HG03064 (cell line): ENCODE measurements at regions not wholly inside any gene's neighbourhood (a gene's known extent, or its start where the extent isn't known, plus 50 kb on each side); places are given as distances from the start of the nearest gene placed in this dataset.
"Not testable (repeated sequence)": the region's sequence is repeated elsewhere in the genome, so short reads cannot be mapped to it uniquely, and the experiment has no call there.

ENCODE experiments used
- ATAC-seq: cut with Tn5 transposase; IDR thresholded peaks from one replicate; pipeline ENCODE4 v1.9.1; 2021; ENCODE audit warnings: low read depth; ENCODE audit not compliant: unreplicated experiment

- no peak for ATAC-seq
Observed at GRCh38 chr21:14903172-14903865, 161.5 kb downstream of the NRIP1 start.

- peak; percentile 86 for ATAC-seq
Observed at GRCh38 chr21:14901482-14901958, 163.3 kb downstream of the NRIP1 start.

GRCh38 chr21:14900611-14901010 lies 164.2 kb downstream of the NRIP1 start:
- ATAC-seq, result no peak

- no peak for ATAC-seq
Observed at GRCh38 chr21:14900058-14900457, 164.7 kb downstream of the NRIP1 start.

GRCh38 chr21:14895792-14896191 lies 169.0 kb downstream of the NRIP1 start:
- ATAC-seq, result no peak

GRCh38 chr21:14890141-14890540 lies 174.7 kb downstream of the NRIP1 start:
- ATAC-seq, result no peak

- ATAC-seq, result no peak
Observed at GRCh38 chr21:14889080-14889810, 175.6 kb downstream of the NRIP1 start.

- ATAC-seq, result no peak
Observed at GRCh38 chr21:14888202-14888601, 176.6 kb downstream of the NRIP1 start.

GRCh38 chr21:14886001-14886400 lies 178.8 kb downstream of the NRIP1 start:
- ATAC-seq, result no peak

GRCh38 chr21:14883351-14883750 lies 181.4 kb downstream of the NRIP1 start:
- no peak for ATAC-seq

- not testable (repeated sequence) for ATAC-seq
Observed at GRCh38 chr21:14882545-14882944, 182.3 kb downstream of the NRIP1 start.

- no peak for ATAC-seq
Observed at GRCh38 chr21:14881863-14882499, 182.8 kb downstream of the NRIP1 start.

GRCh38 chr21:14880922-14881321 lies 183.9 kb downstream of the NRIP1 start:
- ATAC-seq, result no peak

- no peak for ATAC-seq
Observed at GRCh38 chr21:14879458-14879857, 185.3 kb downstream of the NRIP1 start.

GRCh38 chr21:14878971-14879370 lies 185.8 kb downstream of the NRIP1 start:
- no peak for ATAC-seq

- no peak for ATAC-seq
Observed at GRCh38 chr21:14877581-14878228, 187.1 kb downstream of the NRIP1 start.

GRCh38 chr21:14876524-14876840 lies 188.3 kb downstream of the NRIP1 start:
- no peak for ATAC-seq

GRCh38 chr21:14875704-14876523 lies 188.9 kb downstream of the NRIP1 start:
- ATAC-seq, result peak; percentile 51

GRCh38 chr21:14875186-14875585 lies 189.6 kb downstream of the NRIP1 start:
- ATAC-seq, result no peak

- no peak for ATAC-seq
Observed at GRCh38 chr21:14874379-14874778, 190.4 kb downstream of the NRIP1 start.
